Gastrocnemius medialis (tissue), 4 donors: ENCODE measurements at regions not wholly inside any gene's neighbourhood (a gene's known extent, or its start where the extent isn't known, plus 50 kb on each side); places are given as distances from the start of the nearest gene placed in this dataset.

Source experiments
- ATAC-seq, 2 donors: fragments of 150-250 bp; one replicate each; pipeline ENCODE4 v1.9.1; 2016
- DNase-seq, 2 donors: peaks; one replicate each; pipeline ENCODE4 v3.0.0-alpha.2; 2019
- H3K27ac ChIP-seq, 4 donors: fragments of 200-600 bp; sonication (generic); 1 replicate in 1 of 4; 2 replicates in 3 of 4; pipeline ENCODE4 v1.5.1; 2016 to 2018; ENCODE audit warnings: mild to moderate bottlenecking in 2 of 4, moderate library complexity in 1 of 4
- H3K27me3 ChIP-seq, 3 donors: fragments of 200-600 bp; sonication (generic) in 2 of 3; 1 replicate in 1 of 3; 2 replicates in 2 of 3; pipeline versions ENCODE4 v1.5.1 to v1.6.0; 2016 to 2019; ENCODE audit warnings: mild to moderate bottlenecking in 1 of 3, moderate library complexity in 1 of 3
- H3K36me3 ChIP-seq, 2 donors: fragments of 200-600 bp; sonication (generic) in 1 of 2; one replicate each; pipeline ENCODE4 v1.5.1; 2017 to 2018
- H3K4me1 ChIP-seq, 2 donors: fragments of 200-600 bp; sonication (generic) in 1 of 2; one replicate each; pipeline ENCODE4 v1.5.1; 2016 to 2017; ENCODE audit warnings: mild to moderate bottlenecking in 2 of 2
- H3K4me3 ChIP-seq, 4 donors: fragments of 200-600 bp; sonication (generic) in 3 of 4; 1 replicate in 1 of 4; 2 replicates in 3 of 4; pipeline ENCODE4 v1.5.1; 2016 to 2019; ENCODE audit warnings: mild to moderate bottlenecking in 2 of 4
- H3K9me3 ChIP-seq, 3 donors: fragments of 200-600 bp; sonication (generic) in 2 of 3; 1 replicate in 1 of 3; 2 replicates in 2 of 3; pipeline ENCODE4 v1.5.1; 2016 to 2019
- CTCF ChIP-seq, 5 experiments: fragments of 450-650 bp in 3 of 5; fragments of 200-600 bp in 2 of 5; sonication (generic) in 2 of 5; IDR thresholded peaks in 4 of 5; conservative IDR thresholded peaks in 1 of 5; 1 replicate in 4 of 5; 2 replicates in 1 of 5; pipeline ENCODE4 v1.5.1; 2016 to 2019; ENCODE audit warnings: antibody characterized with exemption in 5 of 5, mild to moderate bottlenecking in 3 of 5, moderate library complexity in 3 of 5
- POLR2A ChIP-seq, 2 donors: fragments of 450-650 bp; IDR thresholded peaks; one replicate each; pipeline ENCODE4 v1.6.1; 2017; ENCODE audit warnings: antibody characterized with exemption in 2 of 2, mild to moderate bottlenecking in 2 of 2, moderate library complexity in 2 of 2
- in situ Hi-C, 4 donors: fragments of 200-750 bp; cut with MboI; loops; one replicate each; pipeline versions ENCODE4 v1.15.0 to v1.8.0; 2017; ENCODE audit warnings: low sequenced_read_pairs in 4 of 4
- intact Hi-C: fragments of 100-400 bp; cut with DNase I; formaldehyde crosslinking; loops from one replicate; pipeline ENCODE4 v1.15.1; 2023; ENCODE audit warnings: low total_unique reads

GRCh38 chr1:208782186-208782585 is 538.0 kb upstream of the PLXNA2 start:
- Histone ChIP-seq H3K4me1 (no peaks in the 10 kb centered on the region), H3K27ac (no peak overlapping the region), H3K4me3 (no peak overlapping the region), H3K36me3 (no peaks in the 10 kb centered on the region), H3K9me3 (no peaks in the 10 kb centered on the region), H3K27me3 (no peaks in the 10 kb centered on the region)
- DNase-seq, result no peak
- no peak for ATAC-seq
- intact Hi-C loops, result no loop called here
- in situ Hi-C loops, result no loop called here
- TF ChIP-seq POLR2A (IDR thresholded peaks at IDR 0.05), result no peak
- TF ChIP-seq CTCF (IDR thresholded peaks at IDR 0.05 in 4 of 5, conservative IDR thresholded peaks at IDR 0.05 in 1 of 5), result no peak

GRCh38 chr1:208785629-208786028 is 541.4 kb upstream of the PLXNA2 start:
- Histone ChIP-seq H3K4me1 (no peaks in the 10 kb centered on the region), H3K27me3 (no peaks in the 10 kb centered on the region), H3K36me3 (no peaks in the 10 kb centered on the region), H3K27ac (no peak overlapping the region), H3K4me3 (no peak overlapping the region), H3K9me3 (no peaks in the 10 kb centered on the region)
- no peak for TF ChIP-seq POLR2A (IDR thresholded peaks at IDR 0.05)
- no peak for TF ChIP-seq CTCF (IDR thresholded peaks at IDR 0.05 in 4 of 5, conservative IDR thresholded peaks at IDR 0.05 in 1 of 5)
- ATAC-seq (no peak), DNase-seq (no peak)
- in situ Hi-C loops, result no loop called here
- intact Hi-C loops, result no loop called here

- intact Hi-C loops (no loop called here), in situ Hi-C loops (no loop called here)
- TF ChIP-seq CTCF (IDR thresholded peaks at IDR 0.05 in 4 of 5, conservative IDR thresholded peaks at IDR 0.05 in 1 of 5) (no peak), POLR2A (IDR thresholded peaks at IDR 0.05) (no peak)
Observed at GRCh38 chr1:208787219-208787618, 543.0 kb upstream of the PLXNA2 start.

GRCh38 chr1:208788013-208788540 is 543.9 kb upstream of the PLXNA2 start:
- in situ Hi-C loops, result no loop called here
- no peak for ATAC-seq
- no peaks in the 10 kb centered on the region for H3K9me3 ChIP-seq
- H3K4me1 ChIP-seq, result no peaks in the 10 kb centered on the region
- intact Hi-C loops, result no loop called here
- no peak overlapping the region for H3K4me3 ChIP-seq
- DNase-seq, result no peak
- H3K36me3 ChIP-seq, result no peaks in the 10 kb centered on the region
- TF ChIP-seq CTCF (IDR thresholded peaks at IDR 0.05 in 4 of 5, conservative IDR thresholded peaks at IDR 0.05 in 1 of 5), result no peak
- no peak for TF ChIP-seq POLR2A (IDR thresholded peaks at IDR 0.05)
- no peak overlapping the region for H3K27ac ChIP-seq
- no peaks in the 10 kb centered on the region for H3K27me3 ChIP-seq

More at GRCh38 chr1:208787219-208787618, 543.0 kb upstream of the PLXNA2 start:
- no peak for DNase-seq
- no peak for ATAC-seq
- H3K27ac ChIP-seq, result no peak overlapping the region
- H3K36me3 ChIP-seq, result no peaks in the 10 kb centered on the region
- no peaks in the 10 kb centered on the region for H3K4me1 ChIP-seq
- H3K9me3 ChIP-seq, result no peaks in the 10 kb centered on the region
- H3K27me3 ChIP-seq, result no peaks in the 10 kb centered on the region
- no peak overlapping the region for H3K4me3 ChIP-seq

GRCh38 chr1:208791456-208791855 is 547.3 kb upstream of the PLXNA2 start:
- ATAC-seq, result no peak
- in situ Hi-C loops, result no loop called here
- H3K4me3 ChIP-seq, result no peak overlapping the region
- DNase-seq, result no peak
- H3K27me3 ChIP-seq, result no peaks in the 10 kb centered on the region
- no peaks in the 10 kb centered on the region for H3K4me1 ChIP-seq
- no peak for TF ChIP-seq CTCF (IDR thresholded peaks at IDR 0.05 in 4 of 5, conservative IDR thresholded peaks at IDR 0.05 in 1 of 5)
- TF ChIP-seq POLR2A (IDR thresholded peaks at IDR 0.05), result no peak
- intact Hi-C loops, result no loop called here
- H3K27ac ChIP-seq, result no peak overlapping the region
- no peaks in the 10 kb centered on the region for H3K36me3 ChIP-seq
- H3K9me3 ChIP-seq, result no peaks in the 10 kb centered on the region
